Bone marrow (tissue), 2 donors: ENCODE measurements at regions not wholly inside any gene's neighbourhood (a gene's known extent, or its start where the extent isn't known, plus 50 kb on each side); places are given as distances from the start of the nearest gene placed in this dataset.
A peak's percentile ranks its signal among the peaks of the same experiment; 100 is the strongest.

ENCODE experiments used
- DNase-seq, 2 donors: peaks; one replicate each; lab custom pipeline; 2025; lab: John Stamatoyannopoulos, UW

DNA sequence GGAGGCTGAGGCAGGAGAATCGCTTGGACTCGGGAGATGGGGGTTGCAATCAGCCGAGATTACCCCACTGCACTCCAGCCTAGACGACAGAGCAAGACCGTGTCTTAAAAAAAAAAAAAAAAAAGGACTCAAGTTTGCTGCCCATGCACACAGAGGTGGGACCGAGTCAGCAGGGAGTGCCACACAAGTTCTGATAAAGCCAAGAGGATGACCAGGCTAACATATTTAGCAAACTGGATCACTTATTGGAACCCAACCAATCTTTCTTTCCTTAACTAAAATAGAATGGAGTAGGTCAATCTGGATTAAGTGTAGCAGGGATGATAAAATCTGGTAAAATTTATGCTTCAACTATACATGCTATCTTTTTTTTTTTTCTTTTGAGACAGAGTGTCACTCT is 190.4 kb upstream of the FOXN3 start:
- no peak for DNase-seq

DNA sequence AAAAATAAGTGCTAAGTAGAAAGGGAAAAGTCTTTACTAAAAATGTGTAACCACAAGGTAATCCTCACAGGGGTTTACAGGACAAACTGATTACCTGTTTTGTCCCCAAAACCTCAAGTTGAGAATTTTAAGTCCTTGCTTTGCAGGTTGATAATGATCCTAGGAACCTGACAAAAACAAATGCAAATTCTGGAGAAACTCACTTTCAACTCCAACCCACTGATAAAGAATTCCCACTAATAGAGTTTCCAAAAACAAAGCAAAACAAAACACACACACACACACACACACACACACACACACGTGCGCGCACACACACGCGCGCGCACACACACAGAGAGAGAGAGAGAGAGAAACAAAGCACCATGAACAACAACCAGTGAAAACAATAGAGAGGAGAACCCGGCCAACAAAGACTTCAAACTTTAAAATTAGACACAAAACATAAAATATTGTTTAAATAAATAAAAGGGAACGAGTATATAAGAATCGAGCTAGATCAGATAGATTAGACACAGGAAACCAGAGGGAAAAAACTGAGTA is 187.0 kb upstream of the FOXN3 start:
- no peak for DNase-seq

DNA sequence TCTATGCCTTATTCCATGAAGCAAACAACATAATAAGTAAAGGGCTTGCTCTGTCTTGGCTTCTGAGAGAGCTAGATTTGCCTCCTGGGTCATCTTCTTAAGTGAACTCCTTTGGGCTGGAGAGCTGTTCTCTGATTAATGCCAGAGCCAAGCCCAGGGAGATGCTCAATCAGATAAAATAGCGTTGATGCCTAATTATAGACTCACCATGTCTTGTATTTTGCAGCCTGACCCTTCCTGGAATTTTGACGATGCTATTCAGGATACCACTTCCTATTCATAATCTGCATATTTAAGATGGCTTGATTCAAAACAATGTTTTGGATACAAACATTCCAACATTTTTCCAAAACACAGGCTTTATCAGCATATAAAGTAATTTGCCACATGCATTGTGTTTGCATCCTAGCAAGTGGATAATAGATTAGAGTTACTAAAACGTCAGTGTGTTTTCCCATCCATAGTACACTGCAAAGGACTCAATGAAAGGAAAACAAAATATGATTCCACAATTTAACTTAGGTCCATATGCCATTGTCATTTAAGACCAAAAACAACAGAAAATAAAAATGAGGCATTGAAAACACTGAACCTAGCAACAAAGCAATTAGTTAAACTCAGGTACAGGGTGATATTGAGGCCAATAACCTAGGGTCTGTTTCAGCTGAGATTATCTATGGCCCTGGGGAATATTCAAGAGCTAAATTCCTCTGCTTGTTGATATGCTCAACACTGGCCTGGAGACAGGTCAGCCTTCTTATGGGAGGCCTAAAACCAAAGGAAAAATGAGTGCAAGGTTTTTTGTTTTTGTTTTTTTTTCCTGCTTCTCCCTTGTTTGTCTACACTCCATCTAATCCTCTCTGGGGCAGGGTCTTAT is 184.2 kb upstream of the FOXN3 start:
- no peak for DNase-seq

DNA sequence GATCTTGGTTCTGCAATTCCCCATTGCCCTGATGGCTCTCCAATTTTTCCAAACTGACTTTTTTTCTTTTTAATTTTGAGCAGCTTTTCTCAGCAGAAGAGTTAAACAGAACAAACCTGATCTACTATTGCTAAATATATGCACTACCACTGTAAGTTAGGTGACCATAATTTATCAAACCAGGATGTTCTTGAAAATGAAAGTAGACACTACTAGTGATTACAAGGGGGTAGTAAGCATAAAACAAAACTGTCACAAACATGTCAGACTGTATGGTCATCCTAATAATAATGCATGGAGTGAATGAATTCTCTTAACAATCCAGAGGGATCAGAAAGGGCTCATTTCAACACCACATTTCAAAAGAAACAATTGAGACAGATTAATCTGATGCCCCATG is 183.0 kb upstream of the FOXN3 start:
- DNase-seq: no peak

DNA sequence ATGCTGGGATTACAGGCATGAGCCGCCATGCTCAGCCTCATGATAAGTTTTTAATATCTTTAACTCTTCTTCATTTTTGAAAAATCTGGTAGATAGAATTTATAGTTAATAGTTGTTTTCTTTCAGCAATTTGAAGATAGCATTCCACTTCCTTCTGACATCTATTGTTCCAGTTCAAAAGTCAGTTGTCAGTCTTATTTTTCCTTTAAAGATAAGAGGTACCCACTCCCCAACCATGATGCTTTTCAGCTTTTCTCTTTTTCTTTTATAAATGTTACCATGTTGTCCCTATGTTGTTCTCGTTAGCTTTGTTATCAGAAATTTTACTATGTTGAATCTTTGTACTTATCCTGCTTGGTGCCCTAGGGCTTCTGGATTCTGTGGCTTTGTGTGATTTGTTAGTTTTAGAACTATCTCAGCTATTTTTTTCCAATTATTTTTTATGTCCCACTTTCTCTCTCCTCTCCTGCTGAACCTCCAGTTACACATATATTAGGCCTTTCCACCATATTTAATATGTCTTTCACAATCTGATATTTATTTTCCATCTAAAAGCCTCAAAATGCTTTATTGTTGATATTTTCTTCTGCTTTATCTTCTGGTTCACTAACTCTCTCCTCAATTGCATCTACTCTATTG is 181.6 kb upstream of the FOXN3 start:
- no peak for DNase-seq

DNA sequence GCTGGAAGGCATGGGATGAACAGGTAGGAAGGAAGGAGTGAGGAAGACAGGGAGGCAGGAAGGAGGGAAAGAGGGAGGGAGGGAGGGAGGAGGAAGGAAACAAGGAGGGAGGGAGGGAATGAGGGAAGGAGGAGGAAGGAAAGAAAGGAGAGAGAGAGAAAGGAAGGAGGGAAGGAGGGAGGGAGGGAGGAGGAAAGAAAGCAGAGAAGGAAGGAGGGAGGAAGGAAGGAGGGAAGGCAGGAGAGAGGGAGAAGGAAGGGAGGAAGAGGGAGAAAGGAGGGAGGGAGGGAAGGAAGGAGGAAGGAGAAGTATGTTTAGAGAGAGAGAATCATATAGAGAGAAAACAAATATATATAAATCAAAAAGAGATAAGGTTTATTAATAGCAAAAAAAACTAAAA is 175.9 kb upstream of the FOXN3 start:
- DNase-seq: no peak

DNA sequence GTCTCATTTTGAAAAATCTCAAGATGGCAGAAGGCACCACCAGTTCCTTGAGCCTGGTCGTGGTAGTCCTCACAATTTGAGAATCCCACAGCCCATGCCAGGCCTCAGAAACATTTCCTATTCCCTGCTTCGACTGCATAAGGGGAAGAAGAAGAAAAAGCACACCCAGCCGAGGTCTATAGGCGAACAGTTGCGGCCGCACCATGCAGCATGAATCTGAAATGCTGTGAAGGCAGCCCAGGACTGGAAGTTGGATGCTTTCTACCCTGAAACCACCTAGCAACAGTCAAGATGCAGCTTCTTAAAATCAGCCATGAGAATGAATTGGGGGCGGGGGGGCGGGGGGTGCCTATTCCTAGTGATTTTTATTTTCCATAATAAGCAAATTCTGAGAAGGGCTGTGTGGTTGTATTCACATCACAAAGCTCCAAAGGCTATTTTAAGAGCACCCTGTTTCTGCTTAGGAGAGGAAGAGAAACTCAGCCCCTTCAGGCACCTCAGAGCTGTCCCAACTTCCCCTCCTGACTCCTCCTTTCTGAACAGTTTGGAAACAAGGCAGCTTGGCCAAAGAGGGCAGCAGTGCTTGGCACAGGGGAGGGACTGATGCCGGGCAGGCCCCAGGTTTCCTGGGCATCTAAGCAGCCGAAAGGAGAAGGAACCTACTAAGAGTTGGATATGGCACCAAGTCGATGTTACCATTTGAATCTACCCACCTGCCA is 172.5 kb upstream of the FOXN3 start:
- DNase-seq: peak; percentile 14 to 21

DNA sequence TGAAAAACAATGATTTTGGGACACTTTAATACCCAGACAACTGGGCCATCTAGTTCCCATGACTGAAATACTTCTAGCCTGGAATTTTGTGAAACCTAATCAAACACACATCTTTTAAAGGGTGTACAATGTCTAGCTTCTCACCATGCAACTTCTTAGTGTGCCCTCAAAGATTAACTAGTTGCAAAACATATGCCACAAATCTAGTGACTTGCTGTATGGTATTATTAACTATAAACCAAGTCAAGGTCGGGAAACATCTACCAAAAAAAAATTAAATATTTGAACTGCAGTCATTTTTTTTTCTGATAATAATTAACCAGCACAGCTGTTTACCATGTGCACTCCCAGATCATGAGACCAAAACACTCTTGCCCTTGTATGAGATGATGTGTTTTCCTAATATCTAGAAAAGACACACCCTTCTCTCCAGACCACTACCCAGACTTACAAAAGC is 171.8 kb upstream of the FOXN3 start:
- no peak for DNase-seq

DNA sequence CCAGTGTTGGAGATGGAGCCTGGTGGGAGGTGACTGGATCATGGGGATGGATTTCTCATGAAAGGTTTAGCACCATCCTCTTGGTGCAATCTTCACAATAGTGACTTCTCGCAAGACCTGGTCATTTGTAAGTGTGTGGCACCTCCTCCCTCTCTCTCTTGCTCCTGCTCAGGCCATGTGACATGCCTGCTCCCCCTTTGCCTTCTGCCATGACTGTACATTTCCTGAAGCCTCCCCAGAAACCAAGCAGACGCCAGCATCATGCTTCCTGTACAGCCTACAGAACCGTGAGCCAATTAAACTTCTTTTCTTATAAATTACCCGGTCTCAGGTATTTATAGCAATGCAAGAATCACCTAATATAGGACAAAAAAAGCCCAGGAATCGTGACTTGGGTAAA is 171.0 kb upstream of the FOXN3 start:
- peak in 1 of 2 donors; percentile 31 for DNase-seq

DNA sequence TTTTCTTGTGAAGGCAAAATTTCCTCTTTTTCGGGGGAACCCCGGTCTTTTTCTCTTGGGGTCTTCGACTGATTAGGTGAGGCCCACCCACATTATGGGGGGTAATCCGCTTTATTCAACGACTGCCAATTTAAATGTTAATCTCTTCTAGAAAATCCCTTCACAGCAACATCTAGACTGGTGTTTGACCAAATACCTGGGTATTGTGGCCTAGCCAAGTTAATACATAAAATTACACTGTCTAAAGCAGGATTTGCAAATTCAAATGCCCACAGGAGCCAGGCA is 170.0 kb upstream of the FOXN3 start:
- DNase-seq: no peak

DNA sequence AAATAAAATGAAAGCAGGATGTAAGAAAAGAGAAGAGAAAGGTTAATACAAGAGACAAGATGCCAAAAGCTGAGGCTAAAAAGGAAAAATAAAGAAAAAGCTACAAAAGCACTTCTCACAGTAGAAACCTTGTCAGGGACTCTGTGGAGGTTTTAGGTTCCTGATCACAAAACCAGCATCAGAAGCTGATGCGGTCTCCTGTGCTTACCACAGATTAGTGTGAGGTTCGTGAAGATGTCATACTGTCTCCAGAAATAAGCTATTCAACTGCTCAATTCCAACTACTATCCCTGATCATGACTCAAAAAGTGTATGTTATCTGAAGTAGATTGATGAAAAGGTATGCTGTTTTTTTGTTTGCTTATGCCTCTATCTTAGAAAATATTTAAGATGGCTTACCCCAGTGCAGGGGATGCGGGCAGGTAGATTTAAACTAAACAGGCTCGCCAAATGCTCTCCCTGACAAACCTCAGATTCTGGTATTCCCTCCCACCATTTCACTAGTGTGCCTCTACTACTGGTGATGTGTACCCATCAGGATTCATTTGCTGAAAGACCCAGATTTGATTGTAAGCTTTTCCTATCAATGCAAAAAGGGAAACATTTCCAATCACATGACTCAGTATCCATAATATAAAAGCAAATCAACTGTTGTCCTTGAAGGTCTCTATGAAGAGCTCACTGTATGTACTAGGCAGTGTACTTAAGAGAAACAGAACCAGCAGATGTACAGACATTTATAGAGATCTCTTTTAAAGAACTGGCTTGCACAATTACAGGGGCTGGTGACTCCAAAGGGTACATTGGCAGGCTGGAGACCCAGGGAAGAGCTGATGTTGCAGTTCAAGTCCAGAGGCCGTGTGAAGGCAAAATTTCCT is 169.5 kb upstream of the FOXN3 start:
- no peak for DNase-seq

DNA sequence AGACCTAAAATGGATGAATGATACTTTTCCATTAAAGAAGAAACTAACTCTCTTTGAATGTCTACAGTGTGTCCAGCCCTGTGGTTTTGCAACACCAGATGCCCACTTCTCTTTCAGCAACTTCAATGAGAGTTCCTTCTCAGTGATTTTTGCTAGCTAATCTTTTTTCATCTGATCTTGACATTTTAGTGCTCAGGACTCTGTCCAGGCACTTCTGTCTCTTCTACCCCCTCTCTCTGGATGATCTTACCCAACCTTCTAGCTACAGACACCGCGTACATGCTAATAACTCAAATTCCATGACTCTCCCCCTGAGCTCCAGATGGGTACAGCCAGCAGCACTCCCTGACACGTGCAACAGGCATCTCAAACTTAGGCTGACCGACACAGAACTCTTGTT is 161.1 kb upstream of the FOXN3 start:
- no peak for DNase-seq

DNA sequence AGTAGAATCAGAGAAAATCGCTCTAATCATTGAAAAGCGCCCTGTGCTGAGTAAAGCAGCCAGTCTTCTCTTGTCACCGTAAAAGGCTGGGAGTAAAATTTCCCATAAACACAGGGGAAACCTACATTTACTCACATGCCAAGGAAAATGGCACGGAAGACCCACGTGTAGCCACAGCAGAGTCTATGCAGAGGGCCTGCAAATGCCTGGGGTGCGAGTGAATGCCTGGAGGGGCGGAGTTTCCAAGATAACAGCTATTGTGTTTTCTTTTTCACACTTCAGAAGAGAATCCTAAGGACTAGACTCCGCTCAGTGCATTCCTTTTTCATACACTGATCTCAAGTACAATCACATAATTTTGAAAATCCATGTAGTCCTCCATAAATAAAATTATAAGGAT is 159.9 kb upstream of the FOXN3 start:
- no peak for DNase-seq

DNA sequence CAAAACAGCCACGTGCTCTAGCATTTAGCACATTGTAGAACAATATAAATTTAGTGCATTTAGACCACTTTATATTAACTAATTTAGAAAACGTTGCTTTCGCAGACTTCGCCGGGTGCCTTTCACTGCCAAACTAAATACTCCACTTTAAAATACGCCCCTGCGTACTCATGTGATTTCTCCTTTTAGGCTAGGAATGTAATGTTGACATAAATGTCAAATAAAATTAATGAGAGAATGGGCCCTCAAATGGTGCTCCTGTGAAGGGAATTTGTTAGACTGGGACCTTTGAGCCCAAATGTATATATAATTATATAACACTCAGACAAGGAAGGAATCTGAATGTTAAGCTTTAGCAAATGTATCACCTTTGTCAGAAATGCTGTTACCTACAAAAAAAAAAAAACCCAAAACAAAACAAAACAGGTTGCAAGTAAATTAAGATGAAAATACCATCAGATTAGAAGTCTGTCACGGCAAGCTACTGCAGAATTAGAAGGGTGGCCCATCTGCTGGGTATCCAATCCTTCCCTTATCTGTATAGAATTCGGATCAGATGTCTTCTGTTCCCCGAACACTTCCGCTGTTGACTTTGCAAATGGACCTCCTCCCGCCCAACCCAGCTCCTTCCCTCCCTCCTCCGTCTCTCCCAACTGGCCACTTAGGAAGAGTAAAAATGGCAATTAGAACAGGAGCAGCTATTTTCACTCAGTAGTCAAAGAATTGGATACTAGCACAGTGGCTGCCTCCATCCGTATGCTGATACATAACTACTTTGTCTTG is 159.3 kb upstream of the FOXN3 start:
- DNase-seq: no peak

DNA sequence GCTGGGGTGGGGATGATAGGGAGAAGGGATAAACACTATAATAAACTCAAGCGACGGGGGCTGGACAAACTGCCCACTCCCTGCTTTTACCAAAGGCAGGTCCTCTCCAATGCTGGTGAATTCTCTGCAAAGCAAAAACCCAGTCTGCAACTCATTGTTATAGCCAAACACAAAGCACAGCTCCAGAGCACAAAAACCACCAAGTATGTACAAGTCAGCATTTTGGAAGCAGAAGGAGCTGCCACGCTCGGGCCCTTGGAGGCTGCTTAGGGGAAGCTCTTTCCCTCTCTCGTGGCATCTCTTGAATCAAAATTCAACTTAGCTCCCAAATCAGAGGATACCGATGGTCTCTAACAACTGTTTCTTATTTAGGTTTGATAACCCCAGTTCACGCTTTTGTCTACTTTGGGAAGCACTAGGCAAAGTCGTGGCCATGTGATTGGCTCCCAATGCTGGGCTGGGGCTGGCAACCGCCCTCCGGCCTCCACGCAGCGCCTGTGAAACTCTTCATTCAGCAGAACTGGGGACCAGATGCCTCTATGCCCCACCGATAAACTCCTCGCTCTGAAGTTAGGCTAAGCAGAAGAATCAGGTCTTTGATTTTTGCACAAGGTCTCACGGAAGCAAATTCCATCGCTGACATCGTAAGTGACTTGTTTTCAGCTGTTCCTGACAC is 158.5 kb upstream of the FOXN3 start:
- DNase-seq: no peak

DNA sequence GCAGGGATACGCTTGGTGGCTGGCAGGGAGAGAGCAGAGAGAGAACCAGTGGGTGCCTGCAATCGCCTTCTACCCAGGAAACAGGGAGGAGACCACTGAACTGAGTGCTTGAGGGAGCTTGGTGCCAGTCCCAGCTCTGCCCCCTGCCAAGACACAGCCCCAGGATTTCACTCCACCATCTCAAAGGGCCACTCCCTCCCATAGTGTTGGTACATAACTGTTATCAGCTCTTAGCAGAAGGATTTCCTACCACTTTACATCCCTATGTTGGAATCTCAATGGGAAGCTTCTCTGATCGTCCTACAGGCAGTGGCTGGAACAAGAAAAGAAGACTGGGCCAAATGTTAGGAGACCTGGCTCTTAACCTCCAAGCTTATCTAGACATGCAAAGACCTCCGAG is 157.4 kb upstream of the FOXN3 start:
- DNase-seq: no peak

DNA sequence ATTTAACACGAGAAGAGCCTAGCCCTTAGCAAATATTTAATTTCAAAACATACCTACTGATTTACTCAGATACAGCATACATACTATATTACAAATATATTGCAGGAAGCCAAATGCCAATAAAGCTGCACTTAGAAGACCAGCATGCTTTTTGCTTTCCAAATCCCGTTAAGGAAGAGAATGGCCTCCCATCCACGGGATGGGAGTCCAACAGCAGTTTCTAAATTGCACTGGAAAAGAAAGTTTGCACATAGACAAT is 156.3 kb upstream of the FOXN3 start:
- DNase-seq: no peak

DNA sequence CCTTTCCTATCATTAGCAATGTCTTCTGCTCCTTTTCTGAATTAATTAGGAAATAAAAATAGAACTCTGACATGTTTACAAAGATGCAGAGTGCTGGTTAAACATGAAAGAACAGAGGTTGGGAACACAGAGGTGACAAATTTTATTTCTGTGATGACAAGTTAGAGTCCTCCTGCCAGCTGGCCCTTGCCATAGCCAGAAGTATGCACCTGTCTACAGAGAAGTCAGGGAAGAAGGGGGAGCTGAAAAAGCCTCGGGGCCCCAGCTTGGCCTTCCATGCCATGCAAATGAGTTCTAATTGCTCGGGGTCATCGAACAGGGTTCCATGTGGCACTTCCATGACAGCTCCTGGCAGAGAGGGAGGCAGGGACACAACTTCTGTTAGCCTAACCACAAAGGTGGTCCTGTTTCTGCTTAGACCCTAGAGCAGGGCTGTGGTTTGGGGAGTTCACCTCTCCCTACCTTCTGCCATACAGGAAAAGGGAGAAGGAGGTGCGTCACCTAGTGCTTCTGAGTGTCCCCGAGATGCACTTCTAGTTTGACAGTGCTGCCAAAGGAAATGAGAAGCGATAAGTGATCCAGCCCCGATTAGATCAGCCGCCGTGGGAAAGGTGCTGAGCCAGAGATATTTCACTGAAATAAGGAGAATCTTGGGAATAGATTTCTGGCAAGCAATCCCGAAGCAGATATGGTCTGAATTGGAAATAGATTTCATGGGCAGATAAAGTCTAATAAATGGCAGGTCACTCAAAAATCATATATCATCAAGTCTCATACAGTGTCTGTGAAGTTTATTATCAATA is 155.8 kb upstream of the FOXN3 start:
- no peak for DNase-seq

DNA sequence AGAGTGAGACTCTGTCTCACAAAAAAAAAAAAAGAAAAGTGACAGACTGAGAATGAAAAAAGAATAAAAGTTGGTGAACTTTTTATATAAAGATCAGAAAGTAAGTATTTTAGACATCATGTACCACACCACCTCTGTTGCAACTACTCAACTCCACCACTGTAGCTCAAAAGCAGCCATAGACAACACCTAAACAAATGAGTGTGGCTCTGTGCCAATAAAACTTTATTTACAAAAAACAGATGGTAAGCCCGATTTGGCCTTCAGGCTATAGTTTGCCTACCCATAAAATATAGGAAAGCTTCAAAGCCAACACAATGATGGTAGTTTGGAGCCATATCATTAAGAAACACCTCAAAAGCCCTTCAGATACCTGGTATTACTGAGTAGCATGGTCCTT is 154.5 kb upstream of the FOXN3 start:
- no peak for DNase-seq
